ELF-1 (cell line): ENCODE measurements at regions not wholly inside any gene's neighbourhood (a gene's known extent, or its start where the extent isn't known, plus 50 kb on each side); places are given as distances from the start of the nearest gene placed in this dataset.

ENCODE experiments used
- DNase-seq: peaks from one replicate; pipeline ENCODE4 v3.0.0-alpha.2; 2016; ENCODE audit warnings: low read depth, low spot score

- no peak for DNase-seq
Observed at GRCh38 chr13:42658019-42658418, 84.1 kb downstream of the TNFSF11 start.

- no peak for DNase-seq
Observed at GRCh38 chr13:42660333-42660965, 86.5 kb downstream of the TNFSF11 start.

- DNase-seq = no peak
Observed at GRCh38 chr13:42667638-42668037, 93.7 kb downstream of the TNFSF11 start.

GRCh38 chr13:42671502-42671901 lies 97.5 kb downstream of the TNFSF11 start:
- no peak for DNase-seq

GRCh38 chr13:42673677-42674076 lies 99.7 kb downstream of the TNFSF11 start:
- DNase-seq = no peak

- no peak for DNase-seq
Observed at GRCh38 chr13:42680748-42681147, 100.6 kb upstream of the FAM216B start.

- no peak for DNase-seq
Observed at GRCh38 chr13:42681326-42682100, 99.9 kb upstream of the FAM216B start.

GRCh38 chr13:42684226-42684625 lies 97.2 kb upstream of the FAM216B start:
- DNase-seq = no peak

GRCh38 chr13:42685751-42686150 lies 95.6 kb upstream of the FAM216B start:
- DNase-seq = no peak

- no peak for DNase-seq
Observed at GRCh38 chr13:42686165-42686564, 95.2 kb upstream of the FAM216B start.

GRCh38 chr13:42688821-42689220 lies 92.6 kb upstream of the FAM216B start:
- no peak for DNase-seq

GRCh38 chr13:42696191-42696590 lies 85.2 kb upstream of the FAM216B start:
- DNase-seq = no peak

- DNase-seq = no peak
Observed at GRCh38 chr13:42699912-42700311, 81.5 kb upstream of the FAM216B start.

GRCh38 chr13:42702716-42703115 lies 78.7 kb upstream of the FAM216B start:
- DNase-seq = no peak

- no peak for DNase-seq
Observed at GRCh38 chr13:42703740-42704139, 77.6 kb upstream of the FAM216B start.

GRCh38 chr13:42706286-42706685 lies 75.1 kb upstream of the FAM216B start:
- DNase-seq = no peak

GRCh38 chr13:42707048-42707447 lies 74.3 kb upstream of the FAM216B start:
- DNase-seq = no peak

GRCh38 chr13:42707586-42707985 lies 73.8 kb upstream of the FAM216B start:
- DNase-seq = no peak

GRCh38 chr13:42708391-42708790 lies 73.0 kb upstream of the FAM216B start:
- no peak for DNase-seq

GRCh38 chr13:42709276-42709675 lies 72.1 kb upstream of the FAM216B start:
- DNase-seq = no peak

- DNase-seq = no peak
Observed at GRCh38 chr13:42715909-42716308, 65.5 kb upstream of the FAM216B start.

GRCh38 chr13:42717176-42717575 lies 64.2 kb upstream of the FAM216B start:
- DNase-seq = no peak

GRCh38 chr13:42720113-42720857 lies 61.1 kb upstream of the FAM216B start:
- no peak for DNase-seq
